Activated CD8-positive, alpha-beta memory T cell treated with anti-CD3 and anti-CD28 coated beads for 4 hours (primary cell): ENCODE measurements at regions not wholly inside any gene's neighbourhood (a gene's known extent, or its start where the extent isn't known, plus 50 kb on each side); places are given as distances from the start of the nearest gene placed in this dataset.

Experiments used
- DNase-seq, 2 donors: peaks; one replicate each; pipeline ENCODE4 v3.0.0-alpha.2; 2020; ENCODE audit warnings: low read depth in 2 of 2

DNA sequence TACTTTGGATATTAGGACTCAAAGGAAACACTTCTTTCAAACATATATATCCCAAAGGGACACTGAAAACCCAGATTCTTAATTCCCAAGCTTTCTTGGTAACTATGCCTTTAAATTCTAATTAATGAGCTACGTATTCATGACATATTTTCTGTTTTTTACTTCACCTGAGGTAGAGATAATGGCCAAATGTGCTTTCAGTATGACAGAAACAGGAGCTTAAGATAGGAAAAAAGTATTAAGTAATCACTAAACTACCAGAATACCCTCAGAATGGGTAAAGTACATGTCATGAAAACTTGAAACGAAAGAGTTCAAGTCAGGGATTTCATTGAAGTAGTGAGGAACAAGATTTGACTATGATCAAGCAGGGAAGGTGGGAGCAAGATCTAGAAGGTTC, 478.5 kb downstream of the AGTPBP1 start:
- no peak for DNase-seq

DNA sequence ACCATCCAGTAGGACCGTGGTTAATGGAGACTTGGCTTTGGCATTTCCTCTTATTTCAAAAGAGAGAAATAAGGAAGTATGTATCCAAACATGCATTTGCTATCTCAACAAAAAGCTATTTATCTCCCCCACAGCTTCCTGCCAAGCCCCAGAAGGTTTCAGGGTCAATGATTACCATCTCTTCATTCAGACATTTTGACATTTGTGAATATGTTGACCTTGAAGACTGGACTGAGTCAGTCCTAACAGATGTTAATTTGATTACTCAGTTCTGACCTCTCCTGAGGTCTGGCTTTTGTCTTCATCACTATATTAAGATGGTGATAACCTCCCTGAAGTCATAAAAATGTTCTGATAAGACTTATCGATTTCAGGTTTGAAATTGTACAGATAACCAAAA, 479.4 kb downstream of the AGTPBP1 start:
- DNase-seq = no peak

DNA sequence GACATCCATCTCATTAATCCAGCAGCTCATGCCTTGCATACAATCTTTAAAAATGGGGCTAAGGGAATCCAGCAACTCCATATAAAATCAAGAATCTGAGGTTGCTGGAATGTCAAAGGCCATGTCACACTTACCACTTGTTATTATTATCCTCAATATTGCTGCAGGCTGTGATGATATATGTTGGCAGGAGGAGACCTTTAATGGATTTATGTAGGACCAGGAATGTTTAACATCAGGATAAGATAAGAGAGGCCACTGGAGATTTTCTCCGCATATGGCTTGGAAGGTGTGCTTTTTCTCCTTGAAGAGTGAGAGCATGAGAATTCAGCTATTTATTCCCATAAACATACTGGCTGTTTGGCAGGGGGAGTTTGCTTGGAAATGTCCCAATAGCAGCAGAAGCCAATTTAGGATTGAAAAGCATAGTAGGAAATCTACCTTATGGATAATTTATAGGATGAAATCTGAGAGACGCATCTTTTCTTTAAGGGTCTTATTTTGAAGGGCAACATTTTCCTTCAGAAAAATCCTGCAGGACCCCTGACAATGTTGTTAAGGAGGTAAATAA, 481.4 kb downstream of the AGTPBP1 start:
- no peak for DNase-seq

DNA sequence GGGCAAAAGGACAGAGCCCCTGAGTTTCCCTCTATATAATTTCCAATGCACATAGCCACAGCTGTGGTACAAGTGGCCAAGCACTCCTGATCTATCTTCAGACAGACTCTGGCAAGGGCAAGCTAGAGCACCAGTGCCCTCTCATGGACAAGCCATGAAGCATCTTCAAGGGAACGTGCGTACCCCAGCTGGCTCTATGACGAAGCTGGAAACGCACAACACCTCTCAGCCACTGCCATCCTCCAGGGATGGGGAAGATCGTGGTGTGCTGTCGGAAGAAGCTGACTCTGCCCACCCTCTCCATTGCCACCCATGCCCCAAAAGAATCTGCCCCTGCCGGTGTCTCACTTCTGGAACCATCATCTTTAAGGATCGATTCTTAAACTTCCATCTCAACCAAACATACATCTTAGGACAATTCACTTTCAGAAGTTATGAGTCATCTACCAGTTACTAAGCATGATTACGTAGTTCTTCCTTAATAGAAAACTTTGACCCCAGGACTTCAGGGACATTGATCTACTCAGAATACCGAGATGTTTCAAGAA, 482.9 kb downstream of the AGTPBP1 start:
- no peak for DNase-seq

DNA sequence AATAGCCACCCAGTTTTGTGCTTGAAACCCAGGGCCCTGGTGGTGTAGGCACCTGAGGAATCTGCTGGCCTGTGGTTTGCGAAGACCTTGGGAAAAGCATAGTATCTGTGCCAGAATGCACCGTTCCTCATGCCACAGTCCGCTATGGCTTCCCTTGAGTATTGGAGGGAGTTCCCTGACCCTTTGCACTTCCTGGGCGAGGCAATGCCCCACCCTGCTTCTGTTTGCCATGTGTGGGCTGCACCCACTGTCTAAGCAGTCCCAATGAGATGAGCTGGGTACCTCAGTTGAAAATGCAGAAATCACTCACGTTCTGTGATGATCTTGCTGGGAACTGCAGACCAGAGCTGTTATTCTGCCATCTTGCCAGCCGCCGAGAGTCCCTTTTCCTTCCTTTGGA, 483.5 kb downstream of the AGTPBP1 start:
- DNase-seq = no peak

DNA sequence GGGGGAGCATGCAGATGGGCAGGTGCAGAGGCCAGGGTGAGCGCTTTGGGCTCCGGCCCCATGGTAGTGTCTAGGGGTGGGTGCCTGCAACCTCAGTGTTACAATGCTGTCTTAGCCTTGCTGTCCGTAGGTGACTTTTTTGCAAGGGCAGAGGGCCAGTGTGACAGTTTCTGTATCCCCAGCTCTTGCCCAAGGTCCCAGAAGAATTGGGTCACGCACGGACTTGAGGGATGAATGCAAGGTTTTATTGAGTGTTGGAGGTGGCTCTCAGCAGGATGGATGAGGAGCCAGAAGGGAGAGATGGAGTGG, 492.5 kb downstream of the AGTPBP1 start:
- no peak for DNase-seq

DNA sequence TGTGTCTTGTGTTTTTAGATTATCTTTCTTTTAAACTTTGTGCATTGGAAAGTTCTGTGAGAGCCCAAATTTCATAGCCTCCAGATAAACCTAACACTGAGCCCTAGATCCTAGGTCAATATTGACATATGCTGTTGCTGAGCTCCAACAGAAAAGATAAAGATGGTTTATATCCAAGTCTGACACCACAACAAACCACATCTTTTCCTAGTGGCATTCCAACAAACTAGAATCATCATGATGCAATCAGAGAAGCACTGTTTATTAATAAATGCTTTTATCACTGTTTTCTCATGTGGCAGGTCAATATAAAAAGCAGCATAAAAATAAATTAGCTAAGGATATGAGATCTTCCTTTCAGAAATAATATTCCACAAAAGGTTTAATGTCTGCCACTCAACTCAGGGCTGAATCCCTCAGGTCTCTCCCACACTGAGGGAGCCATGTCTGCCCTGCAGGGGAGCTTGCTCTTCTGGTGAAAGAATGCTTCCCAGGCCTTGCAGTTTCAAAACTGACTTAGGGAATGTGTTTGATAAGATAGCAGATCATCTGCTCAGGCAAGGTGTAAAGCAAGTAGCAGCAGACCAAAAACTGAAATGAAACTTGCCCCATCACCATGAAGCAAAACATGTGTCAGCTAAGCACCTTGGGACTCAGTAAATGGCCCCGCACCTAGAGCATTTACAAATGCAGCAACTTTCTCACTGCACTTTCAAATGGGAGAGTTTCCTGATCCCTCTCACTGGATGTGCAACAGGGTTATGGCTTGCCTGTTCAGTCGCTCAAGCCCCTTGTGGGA, 493.0 kb downstream of the AGTPBP1 start:
- no peak for DNase-seq

DNA sequence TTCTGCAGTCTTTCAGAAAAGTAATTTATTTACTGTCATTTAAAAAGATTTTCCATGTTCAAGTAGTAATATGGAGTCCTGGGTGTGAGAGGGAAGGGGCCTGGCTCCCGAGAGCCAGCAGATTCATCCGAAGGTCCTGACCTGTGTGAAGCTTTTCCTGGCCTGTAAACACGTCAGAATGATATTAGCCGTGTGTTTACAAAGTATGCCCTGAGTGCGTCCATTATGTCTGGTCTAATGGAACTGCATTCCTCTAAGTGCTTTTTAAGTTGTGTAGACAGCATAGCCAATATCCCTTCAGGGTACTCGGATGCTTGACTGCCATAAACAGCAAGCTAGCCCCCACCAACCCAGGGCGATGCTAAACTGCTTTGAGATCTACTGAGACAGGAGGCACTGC, 495.2 kb downstream of the AGTPBP1 start:
- no peak for DNase-seq

DNA sequence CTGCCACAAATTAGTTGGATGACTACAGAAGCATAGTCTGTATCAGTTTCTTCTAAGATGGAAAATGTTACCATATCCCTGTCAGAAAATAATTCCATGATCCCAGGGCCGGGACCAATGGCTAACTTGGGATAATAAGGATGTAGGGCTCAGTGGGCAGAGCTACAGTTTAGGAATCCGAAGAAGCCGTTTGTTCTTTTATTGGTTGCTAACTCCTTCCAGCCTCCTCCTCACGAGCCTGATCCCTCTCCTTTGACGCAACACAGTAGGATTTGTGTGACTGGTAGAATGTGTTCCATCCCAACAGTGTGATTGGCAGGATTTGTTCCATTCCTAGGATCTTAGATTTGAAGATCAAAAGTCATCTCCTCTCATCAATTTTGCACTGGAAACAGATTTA, 496.9 kb downstream of the AGTPBP1 start:
- DNase-seq = no peak

DNA sequence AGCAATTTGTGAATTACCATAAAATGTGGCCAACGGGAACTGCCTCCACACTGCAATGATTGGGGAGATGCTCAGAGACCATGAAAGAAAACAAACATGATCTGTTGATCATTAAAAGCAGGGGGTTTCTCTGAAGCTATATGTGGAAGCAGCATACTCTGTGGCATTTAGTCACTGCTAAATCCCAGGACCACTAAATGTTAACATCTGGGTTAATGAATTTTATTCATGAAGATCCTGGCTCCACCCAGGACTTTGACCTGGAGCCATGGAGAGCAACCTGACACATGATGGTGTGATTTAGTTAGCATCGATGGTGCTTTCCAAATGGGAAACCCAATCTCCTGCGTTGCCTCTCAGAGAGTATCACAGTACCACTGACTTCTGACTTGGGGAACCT, 497.8 kb downstream of the AGTPBP1 start:
- DNase-seq = no peak

DNA sequence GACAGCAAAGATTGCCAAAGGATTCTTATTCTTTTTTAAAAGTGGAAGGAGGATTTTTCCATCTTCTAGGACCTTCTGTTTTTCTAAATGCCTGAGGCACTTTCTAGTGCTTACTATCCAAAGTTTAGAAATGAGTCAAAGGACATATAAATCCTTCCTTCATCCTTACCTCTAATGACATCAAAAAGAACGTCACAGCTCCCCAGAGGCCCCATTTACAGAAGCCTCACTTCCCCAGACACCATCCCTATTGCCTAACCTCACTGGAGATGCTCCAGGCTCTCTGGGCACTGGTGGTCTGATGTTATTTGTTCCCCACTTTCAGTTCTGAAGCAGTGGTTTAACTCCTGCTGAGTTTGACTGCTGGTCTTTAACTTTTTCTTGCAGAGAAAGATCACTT, 504.3 kb downstream of the AGTPBP1 start:
- no peak for DNase-seq

DNA sequence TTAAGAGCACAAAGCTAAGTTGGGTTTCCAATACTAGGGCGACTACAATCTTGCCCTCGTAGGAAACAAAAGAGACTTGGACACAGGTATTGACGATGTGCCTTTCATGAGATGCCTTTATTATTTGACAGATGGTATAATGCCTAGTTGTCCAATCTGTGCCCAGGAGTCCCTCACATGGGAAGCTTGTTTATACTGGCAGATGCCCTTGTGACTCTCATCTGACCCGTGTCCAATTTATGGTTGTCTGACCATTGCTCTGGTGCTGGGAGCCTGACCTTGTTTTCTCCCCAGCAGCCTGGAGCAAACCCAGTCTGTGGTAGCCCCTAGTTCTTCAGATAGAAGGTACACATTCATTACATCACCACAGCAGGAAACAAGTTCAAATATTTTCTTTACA, 511.7 kb downstream of the AGTPBP1 start:
- DNase-seq = no peak

DNA sequence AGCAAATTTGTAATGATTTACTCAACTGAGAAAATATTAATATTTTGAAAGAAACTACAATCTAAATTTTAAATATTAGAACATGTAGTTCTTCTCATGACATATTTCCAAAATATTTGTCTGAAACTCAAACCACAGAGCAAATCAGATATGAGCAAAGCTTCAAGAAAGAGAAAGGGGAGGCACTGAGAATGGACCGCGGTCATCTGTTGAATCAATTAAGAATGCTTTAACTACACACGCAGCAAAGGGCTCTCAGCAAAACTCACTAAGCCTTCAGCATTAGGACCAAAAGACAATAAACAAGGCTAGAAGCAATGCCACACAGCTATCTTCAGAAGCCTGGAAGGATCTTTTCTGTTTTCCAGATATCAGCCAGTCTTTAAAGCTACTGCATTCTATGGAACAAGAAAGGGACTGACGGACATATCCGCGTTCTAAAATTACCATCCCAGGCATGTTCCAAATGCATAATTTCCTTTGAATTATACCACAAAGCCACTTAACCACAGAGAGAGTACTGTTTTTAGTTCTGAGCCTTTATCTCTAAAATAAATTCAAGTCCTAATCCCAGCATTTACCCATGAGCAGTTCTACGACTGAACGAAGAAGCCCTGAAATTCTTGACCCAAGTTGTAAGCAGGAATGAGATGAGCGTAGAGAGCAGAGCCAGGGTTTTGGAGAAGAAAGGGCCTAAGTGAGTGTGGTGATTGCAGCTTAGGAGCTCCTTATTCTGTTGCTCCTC, 513.5 kb downstream of the AGTPBP1 start:
- no peak for DNase-seq

DNA sequence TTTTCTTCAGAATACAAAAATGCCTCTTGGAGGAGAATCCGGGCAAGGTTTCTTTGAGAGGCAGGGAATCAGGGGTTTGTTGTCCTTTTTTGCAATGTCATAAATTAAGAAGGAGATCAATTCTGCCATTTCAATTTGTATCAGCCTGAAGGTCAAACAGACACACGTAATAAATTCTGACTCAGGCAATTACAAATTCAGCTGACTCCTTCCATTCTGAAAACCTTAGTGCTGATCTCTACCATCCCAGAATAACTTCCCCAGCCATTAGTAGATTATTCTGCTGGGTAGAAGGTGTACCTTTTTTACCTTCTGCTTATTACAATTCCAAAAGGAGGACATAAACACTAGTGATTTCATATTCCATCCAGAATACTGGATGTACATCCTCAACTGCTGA, 516.6 kb downstream of the AGTPBP1 start:
- DNase-seq = no peak

DNA sequence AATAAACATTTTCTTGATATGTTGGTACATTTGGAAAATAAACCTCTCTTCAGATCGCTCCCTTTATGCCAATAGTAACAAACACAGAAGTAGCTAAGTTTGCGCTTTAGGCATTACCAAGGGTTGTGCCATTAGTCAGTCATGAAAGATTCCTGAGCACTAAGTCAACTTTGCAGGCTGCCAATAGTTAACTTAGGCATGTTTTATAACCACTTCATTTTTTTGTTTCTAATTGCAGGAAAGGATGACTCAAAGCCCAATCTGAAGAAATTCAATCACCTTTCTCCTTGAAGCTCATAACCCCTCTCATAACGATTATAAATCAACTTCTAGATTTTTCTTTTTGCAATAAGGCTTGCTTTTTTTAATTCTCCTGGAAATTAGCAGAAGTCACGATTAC, 517.0 kb downstream of the AGTPBP1 start:
- DNase-seq = no peak

DNA sequence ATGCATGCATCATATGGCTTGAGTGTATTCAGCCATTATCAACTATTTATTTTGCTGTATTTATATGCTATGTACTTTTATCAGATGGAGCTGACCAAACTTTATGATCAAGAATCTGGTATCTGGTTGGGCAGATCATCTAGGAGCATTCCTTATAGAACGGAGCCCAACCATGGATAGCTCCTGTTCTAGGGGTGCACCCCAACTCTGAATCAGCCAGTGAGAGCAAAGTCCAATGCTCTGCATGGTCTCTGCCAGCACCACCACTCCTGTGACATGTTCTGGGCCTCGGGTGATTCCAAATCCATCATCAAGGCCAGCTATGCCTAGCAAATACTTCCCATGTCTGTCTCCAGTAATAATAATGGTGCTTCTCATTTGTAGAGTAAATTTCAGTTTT, 517.5 kb downstream of the AGTPBP1 start:
- DNase-seq = no peak

DNA sequence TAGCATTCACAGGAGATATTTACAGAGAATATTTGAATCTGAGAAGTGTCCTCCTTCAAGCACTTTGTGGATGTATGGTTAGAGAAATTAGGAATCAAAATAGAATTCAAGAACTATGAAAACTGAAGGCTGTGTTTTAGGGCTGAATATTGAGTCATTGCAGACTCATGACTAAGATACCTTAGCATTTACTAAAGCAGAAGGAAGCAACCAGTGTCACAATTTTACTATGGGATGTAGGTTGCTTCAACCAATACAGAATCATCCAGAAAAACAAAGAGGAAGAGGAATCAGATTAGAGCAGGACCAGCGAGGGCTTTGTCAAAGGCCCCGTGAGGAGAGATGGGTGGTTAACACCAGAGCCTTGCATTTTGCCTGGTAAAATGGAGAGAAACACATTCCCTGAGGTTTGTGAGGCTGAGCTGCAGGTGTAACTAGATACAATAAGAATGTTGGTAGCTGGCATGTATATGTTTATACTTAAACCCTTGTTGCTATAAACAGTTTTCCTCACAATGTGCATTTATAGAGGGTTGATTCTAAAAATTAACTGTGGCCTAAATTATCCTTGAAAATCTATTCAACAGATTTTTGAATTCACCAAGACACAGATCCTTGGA, 518.1 kb downstream of the AGTPBP1 start:
- no peak for DNase-seq

DNA sequence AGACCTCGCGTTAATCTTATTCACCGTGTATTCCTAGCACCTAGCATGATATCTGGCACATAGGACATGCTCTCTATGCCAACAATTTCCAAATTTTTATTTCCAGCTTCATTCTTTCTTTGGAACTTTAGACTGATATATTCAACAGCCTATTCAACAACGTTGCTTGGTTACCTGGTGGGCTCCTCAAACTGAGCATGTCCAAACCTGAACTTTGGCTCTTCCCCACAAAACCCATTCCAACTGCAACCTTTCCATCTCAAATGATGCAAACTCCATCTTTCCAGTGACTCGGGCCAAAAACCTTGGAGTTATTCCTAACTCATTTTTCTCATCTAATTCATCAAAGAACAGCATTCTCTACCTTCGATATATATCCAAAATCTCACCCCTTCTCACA, 525.2 kb downstream of the AGTPBP1 start:
- DNase-seq = no peak

DNA sequence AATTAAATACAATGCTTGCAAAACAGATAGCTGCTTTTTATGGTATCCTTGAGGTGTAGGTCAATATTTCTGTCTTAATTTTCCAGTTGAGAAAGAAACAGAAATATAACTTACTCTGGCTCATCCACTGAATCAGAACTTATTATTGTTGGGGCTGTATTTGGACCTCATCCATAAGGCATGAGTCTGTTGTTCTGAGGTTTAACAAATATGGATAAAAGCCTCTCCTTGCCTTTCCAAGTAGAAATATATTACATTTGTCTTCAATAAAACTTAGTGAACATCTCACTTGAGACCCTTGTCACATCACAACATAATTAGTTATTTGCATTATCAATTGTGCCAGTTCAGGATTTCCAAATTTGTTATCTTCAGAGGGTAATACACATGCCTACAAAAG, 525.8 kb downstream of the AGTPBP1 start:
- DNase-seq = no peak

DNA sequence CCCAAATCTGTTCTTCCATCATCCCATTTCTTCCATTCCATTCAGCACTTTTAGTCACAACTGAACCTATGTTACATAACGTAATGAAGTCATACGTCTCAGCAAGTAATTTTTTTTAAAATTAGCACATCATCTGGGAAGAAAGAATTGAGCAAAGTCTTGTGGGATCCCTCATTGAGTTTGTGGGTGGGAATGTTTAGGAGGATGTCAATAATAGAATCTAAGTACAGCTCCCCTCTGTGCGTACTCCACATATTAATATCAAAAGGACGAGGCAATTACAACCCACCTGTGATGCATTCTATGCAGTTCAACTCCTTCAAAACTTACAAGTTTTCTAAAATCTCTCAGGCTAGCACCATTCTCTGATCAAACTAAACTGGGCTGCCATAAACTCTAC, 526.3 kb downstream of the AGTPBP1 start:
- DNase-seq = no peak

DNA sequence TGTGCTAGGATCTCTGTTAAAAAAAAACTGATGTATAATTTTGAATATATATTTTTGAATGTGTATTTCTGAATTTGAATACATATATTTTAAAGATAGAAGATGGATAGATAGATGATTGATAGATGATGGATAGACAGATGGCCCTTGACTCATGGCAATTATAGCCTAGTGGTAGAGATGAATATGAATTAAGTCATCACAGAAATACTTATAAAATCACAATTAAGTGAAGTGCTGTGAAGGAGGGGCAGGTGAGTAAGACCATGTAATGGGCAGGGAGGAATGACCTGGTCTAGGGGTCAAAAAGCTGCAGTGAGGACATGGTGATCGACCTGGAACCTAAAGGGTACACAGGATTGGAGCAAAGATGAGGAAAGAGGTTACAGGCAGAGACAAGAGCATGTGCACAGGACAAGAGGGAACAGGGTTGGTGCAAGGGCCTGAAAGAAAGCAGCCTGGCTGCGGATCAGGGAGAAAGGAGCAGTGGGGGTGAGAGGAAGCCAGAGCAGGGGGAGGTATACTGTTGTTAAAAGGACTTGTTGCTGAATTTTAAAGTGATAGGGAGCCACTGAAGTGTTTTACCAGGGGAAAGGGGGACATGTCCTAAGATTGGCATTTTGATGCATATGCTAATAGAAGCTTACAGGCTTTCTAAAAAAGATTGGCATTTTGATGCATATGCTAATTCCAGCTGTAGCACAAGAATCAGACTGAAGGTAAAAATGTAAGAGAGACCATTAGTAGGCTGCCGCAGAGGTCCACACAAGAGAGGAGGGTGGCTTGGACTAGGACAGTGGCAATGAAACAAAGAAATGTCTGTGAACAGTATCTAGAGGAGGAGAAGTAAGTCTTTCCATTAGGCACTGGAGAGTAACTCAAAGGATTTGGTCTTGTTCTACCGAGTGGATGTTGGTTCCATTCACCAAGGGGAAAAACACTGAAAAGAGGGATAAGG, 527.8 kb downstream of the AGTPBP1 start:
- DNase-seq = no peak
